ENCODE measurements at regions not wholly inside any gene's neighbourhood (a gene's known extent, or its start where the extent isn't known, plus 50 kb on each side); places are given as distances from the start of the nearest gene placed in this dataset.

- DNase-seq (ENCODE audit: low read depth in 4 of 4, low spot score in 3 of 4), result no peak
Observed at GRCh38 chr6:11332463-11332862, 100.0 kb upstream of the NEDD9 start.

- no peak for DNase-seq (ENCODE audit: low read depth in 4 of 4, low spot score in 3 of 4)
Observed at GRCh38 chr6:11331111-11331510, 98.6 kb upstream of the NEDD9 start.

- DNase-seq (ENCODE audit: low read depth in 4 of 4, low spot score in 3 of 4), result no peak
Observed at GRCh38 chr6:11330413-11330760, 97.9 kb upstream of the NEDD9 start.

- DNase-seq (ENCODE audit: low read depth in 4 of 4, low spot score in 3 of 4), result no peak
Observed at GRCh38 chr6:11329726-11330412, 97.4 kb upstream of the NEDD9 start.

GRCh38 chr6:11328613-11329247, 96.3 kb upstream of the NEDD9 start:
- no peak for DNase-seq (ENCODE audit: low read depth in 4 of 4, low spot score in 3 of 4)

- DNase-seq (ENCODE audit: low read depth in 4 of 4, low spot score in 3 of 4), result no peak
Observed at GRCh38 chr6:11327961-11328360, 95.5 kb upstream of the NEDD9 start.

GRCh38 chr6:11326116-11326515, 93.6 kb upstream of the NEDD9 start:
- no peak for DNase-seq (ENCODE audit: low read depth in 4 of 4, low spot score in 3 of 4)

GRCh38 chr6:11324453-11325015, 92.1 kb upstream of the NEDD9 start:
- no peak for DNase-seq (ENCODE audit: low read depth in 4 of 4, low spot score in 3 of 4)

GRCh38 chr6:11323666-11324452, 91.4 kb upstream of the NEDD9 start:
- no peak for DNase-seq (ENCODE audit: low read depth in 4 of 4, low spot score in 3 of 4)

GRCh38 chr6:11322252-11322885, 89.9 kb upstream of the NEDD9 start:
- DNase-seq (ENCODE audit: low read depth in 4 of 4, low spot score in 3 of 4), result no peak

- DNase-seq (ENCODE audit: low read depth in 4 of 4, low spot score in 3 of 4), result no peak
Observed at GRCh38 chr6:11320914-11321597, 88.6 kb upstream of the NEDD9 start.

GRCh38 chr6:11318835-11319813, 86.7 kb upstream of the NEDD9 start:
- no peak for DNase-seq (ENCODE audit: low read depth in 4 of 4, low spot score in 3 of 4)

- DNase-seq (ENCODE audit: low read depth in 4 of 4, low spot score in 3 of 4), result peak in 3 of 4 donors; percentile 21 to 53 (median 48)
Observed at GRCh38 chr6:11317885-11318771, 85.7 kb upstream of the NEDD9 start.

- DNase-seq (ENCODE audit: low read depth in 4 of 4, low spot score in 3 of 4), result no peak
Observed at GRCh38 chr6:11315743-11316437, 83.4 kb upstream of the NEDD9 start.

GRCh38 chr6:11313207-11313606, 80.7 kb upstream of the NEDD9 start:
- DNase-seq (ENCODE audit: low read depth in 4 of 4, low spot score in 3 of 4), result no peak

GRCh38 chr6:11311970-11312369, 79.5 kb upstream of the NEDD9 start:
- no peak for DNase-seq (ENCODE audit: low read depth in 4 of 4, low spot score in 3 of 4)

- no peak for DNase-seq (ENCODE audit: low read depth in 4 of 4, low spot score in 3 of 4)
Observed at GRCh38 chr6:11309947-11310665, 77.6 kb upstream of the NEDD9 start.

Data from right renal pelvis (tissue), 4 donors.